ENCODE measurements at regions not wholly inside any gene's neighbourhood (a gene's known extent, or its start where the extent isn't known, plus 50 kb on each side); places are given as distances from the start of the nearest gene placed in this dataset.

- no peaks in the 10 kb centered on the region for H3K27me3 ChIP-seq (replicated peaks in 1 of 4; ENCODE audit: control insufficient read depth in 3 of 4, extremely low read depth in 1 of 4, insufficient read depth in 3 of 4, low read length in 3 of 4)
- no peak overlapping the region for H3K27ac ChIP-seq (ENCODE audit: low read depth, low read length)
- no peaks in the 10 kb centered on the region for H4K20me1 ChIP-seq (replicated peaks in 1 of 2; ENCODE audit: control insufficient read depth in 1 of 2, insufficient read depth in 2 of 2, low read length in 2 of 2)
- H3K23ac ChIP-seq (ENCODE audit: insufficient read length) = no peak overlapping the region
- H2BK120ac ChIP-seq (replicated peaks; ENCODE audit: low read depth, low read length) = no peak overlapping the region
- no peak overlapping the region for H2BK20ac ChIP-seq (ENCODE audit: low read length)
- no peak overlapping the region for H4K5ac ChIP-seq (ENCODE audit: insufficient read length, low read depth, low read length)
- POLR2A ChIA-PET (ENCODE audit: partially characterized antibody) = no interaction called here
- H3K79me2 ChIP-seq (ENCODE audit: control insufficient read depth in 1 of 2, insufficient read depth in 2 of 2, low read length in 2 of 2) = no peaks in the 10 kb centered on the region
- H3K9me3 ChIP-seq (ENCODE audit: insufficient read depth in 2 of 2, low read depth in 1 of 2, low read length in 1 of 2) = no peaks in the 10 kb centered on the region
- H4K91ac ChIP-seq (replicated peaks; ENCODE audit: insufficient read length, low read length) = no peak overlapping the region
- no peak overlapping the region for H2AK5ac ChIP-seq (ENCODE audit: low read depth, low read length)
- H3K14ac ChIP-seq (ENCODE audit: insufficient read length) = no peak overlapping the region
- no peak overlapping the region for H3K56ac ChIP-seq (replicated peaks; ENCODE audit: insufficient read length, low read depth, low read length)
- WGBS, 2 experiments (ENCODE audit: extremely low coverage in 1 of 2, insufficient coverage in 1 of 2, insufficient read length in 1 of 2, insufficient replicate concordance in 2 of 2, low coverage in 1 of 2, low lambda C conversion rate in 2 of 2, missing lambda C conversion rate in 1 of 2) = 100% methylated on average over 2 of the region's 2 CpGs; no CpG with 5 or more reads in 1 of the 2 experiments
- H3K4ac ChIP-seq (replicated peaks; ENCODE audit: insufficient read length, low read depth, low read length) = no peak overlapping the region
- H2BK15ac ChIP-seq (ENCODE audit: low read length) = no peak overlapping the region
- FAIRE-seq (no peak), DNase-seq (ENCODE audit: low read depth in 1 of 2, low spot score in 2 of 2) (no peak)
- H2BK5ac ChIP-seq (ENCODE audit: low read depth, low read length) = no peak overlapping the region
- H4K8ac ChIP-seq (ENCODE audit: extremely low read depth, insufficient read depth, low read length) = no peak overlapping the region
- H3K4me2 ChIP-seq (ENCODE audit: insufficient read depth in 1 of 2, low read depth in 2 of 2, low read length in 2 of 2) = no peak overlapping the region
- H2AFZ ChIP-seq (ENCODE audit: low read length) = no peak overlapping the region
- H3K4me1 ChIP-seq (replicated peaks in 1 of 4; ENCODE audit: control insufficient read depth in 3 of 4, insufficient read depth in 4 of 4, low read length in 3 of 4) = no peaks in the 10 kb centered on the region
- H3K36me3 ChIP-seq (ENCODE audit: control insufficient read depth in 2 of 4, insufficient read depth in 4 of 4, low read length in 3 of 4) = no peaks in the 10 kb centered on the region
- H3K23me2 ChIP-seq (ENCODE audit: low read depth, low read length) = 0 out of 2 replicates have a peak, but pooled peaks cover 2% of the 10 kb centered on the region
- H3K79me1 ChIP-seq (ENCODE audit: low read depth, low read length) = no peaks in the 10 kb centered on the region
- CTCF ChIA-PET (ENCODE audit: partially characterized antibody) = no interaction called here
- no peak overlapping the region for H3K4me3 ChIP-seq (ENCODE audit: extremely low read depth in 1 of 4, insufficient read depth in 2 of 4, low read depth in 3 of 4, low read length in 4 of 4)
- no peak overlapping the region for H3K9ac ChIP-seq (replicated peaks in 1 of 4; ENCODE audit: extremely low read depth in 1 of 4, low read depth in 3 of 4, low read length in 3 of 4)
- no peak overlapping the region for H3K18ac ChIP-seq (ENCODE audit: extremely low read depth, low read length)
- H2BK12ac ChIP-seq (ENCODE audit: low read depth, low read length) = no peak overlapping the region
- TF ChIP-seq CBX5 (IDR thresholded peaks at IDR 0.05; ENCODE audit: low read depth, low read length) = no peak
Observed at GRCh38 chr4:34850421-34850820, 1393.9 kb downstream of the ARAP2 start.
